Keratinocyte (primary cell): ENCODE measurements at regions not wholly inside any gene's neighbourhood (a gene's known extent, or its start where the extent isn't known, plus 50 kb on each side); places are given as distances from the start of the nearest gene placed in this dataset.

Source experiments
- EZH2 ChIP-seq: IDR thresholded peaks from one replicate; pipeline ENCODE4 v1.6.1; 2012; ENCODE audit warnings: inconsistent platforms, mild to moderate bottlenecking, low read length, moderate library complexity
- TF ChIP-seq, protein P1 (sequence below), 3 experiments: IDR thresholded peaks in 1 of 3; conservative IDR thresholded peaks in 1 of 3; optimal IDR thresholded peaks in 1 of 3; 2 replicates in 2 of 3; 3 replicates in 1 of 3; pipeline versions ENCODE3 to v1.5.1; 2011; ENCODE audit warnings: low read length in 3 of 3, mild to moderate bottlenecking in 3 of 3, moderate library complexity in 2 of 3, control low read depth in 1 of 3, inconsistent platforms in 1 of 3; ENCODE audit not compliant: insufficient read depth in 2 of 3; ENCODE audit errors: extremely low read depth in 1 of 3

DNA sequence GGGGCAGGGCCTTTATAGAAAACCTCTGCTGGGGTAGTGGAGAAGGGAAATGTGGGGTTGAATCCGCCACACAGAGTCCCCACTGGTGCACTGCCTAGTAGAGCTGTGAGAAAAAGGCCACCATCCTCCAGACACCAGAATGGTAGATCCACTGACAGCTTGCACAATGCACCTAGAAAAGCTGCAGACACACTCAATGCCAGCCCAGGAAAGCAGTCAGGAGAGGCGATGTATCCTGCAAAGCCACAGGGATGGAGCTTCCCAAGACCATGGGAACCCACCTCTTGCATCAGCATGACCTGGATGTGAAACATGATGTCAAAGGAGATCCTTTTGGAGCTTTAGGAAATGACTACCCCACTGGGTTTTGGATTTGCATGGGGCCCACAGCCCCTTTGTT lies 958.0 kb upstream of the MIR17HG start:
- TF ChIP-seq EZH2, result no peak
- TF ChIP-seq, protein P1, sequence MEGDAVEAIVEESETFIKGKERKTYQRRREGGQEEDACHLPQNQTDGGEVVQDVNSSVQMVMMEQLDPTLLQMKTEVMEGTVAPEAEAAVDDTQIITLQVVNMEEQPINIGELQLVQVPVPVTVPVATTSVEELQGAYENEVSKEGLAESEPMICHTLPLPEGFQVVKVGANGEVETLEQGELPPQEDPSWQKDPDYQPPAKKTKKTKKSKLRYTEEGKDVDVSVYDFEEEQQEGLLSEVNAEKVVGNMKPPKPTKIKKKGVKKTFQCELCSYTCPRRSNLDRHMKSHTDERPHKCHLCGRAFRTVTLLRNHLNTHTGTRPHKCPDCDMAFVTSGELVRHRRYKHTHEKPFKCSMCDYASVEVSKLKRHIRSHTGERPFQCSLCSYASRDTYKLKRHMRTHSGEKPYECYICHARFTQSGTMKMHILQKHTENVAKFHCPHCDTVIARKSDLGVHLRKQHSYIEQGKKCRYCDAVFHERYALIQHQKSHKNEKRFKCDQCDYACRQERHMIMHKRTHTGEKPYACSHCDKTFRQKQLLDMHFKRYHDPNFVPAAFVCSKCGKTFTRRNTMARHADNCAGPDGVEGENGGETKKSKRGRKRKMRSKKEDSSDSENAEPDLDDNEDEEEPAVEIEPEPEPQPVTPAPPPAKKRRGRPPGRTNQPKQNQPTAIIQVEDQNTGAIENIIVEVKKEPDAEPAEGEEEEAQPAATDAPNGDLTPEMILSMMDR (optimal IDR thresholded peaks at IDR 0.05 in 1 of 3, IDR thresholded peaks at IDR 0.05 in 1 of 3, conservative IDR thresholded peaks at IDR 0.05 in 1 of 3; ENCODE audit: extremely low read depth in 1 of 3, insufficient read depth in 2 of 3, low read length in 3 of 3), result no peak
